H1 (cell line): ENCODE measurements at regions not wholly inside any gene's neighbourhood (a gene's known extent, or its start where the extent isn't known, plus 50 kb on each side); places are given as distances from the start of the nearest gene placed in this dataset.

Source experiments
- CHD1 ChIP-seq: IDR thresholded peaks from 2 replicates; pipeline ENCODE4 v1.6.1; 2012; ENCODE audit warnings: low read depth, low read length, improper control_type of control experiment
- EZH2 ChIP-seq: fragments of 200-600 bp; sonication (generic); IDR thresholded peaks from 2 replicates; pipeline ENCODE4 v1.7.1; 2012; ENCODE audit warnings: low read depth, mild to moderate bottlenecking, moderate library complexity, low read length, inconsistent platforms; ENCODE audit not compliant: severe bottlenecking
- NANOG ChIP-seq: IDR thresholded peaks from 2 replicates; pipeline ENCODE4 v1.6.1; 2011; ENCODE audit warnings: low read length, low read depth, mild to moderate bottlenecking, inconsistent platforms; ENCODE audit not compliant: insufficient read depth, poor library complexity, severe bottlenecking
- SAP30 ChIP-seq: fragments of 300-600 bp; sonication (generic); IDR thresholded peaks from 2 replicates; pipeline ENCODE4 v1.7.1; 2012; ENCODE audit warnings: low read length, moderate library complexity, mild to moderate bottlenecking, inconsistent platforms; ENCODE audit not compliant: insufficient read depth, insufficient replicate concordance
- SP2 ChIP-seq: IDR thresholded peaks from 2 replicates; pipeline ENCODE4 v1.6.1; 2012; ENCODE audit warnings: mild to moderate bottlenecking, low read length, inconsistent platforms
- TF ChIP-seq, protein P1 (sequence below): fragments of 300-600 bp; sonication (generic); IDR thresholded peaks from 2 replicates; pipeline ENCODE4 v1.7.1; 2012; ENCODE audit warnings: low read length, moderate library complexity, mild to moderate bottlenecking, inconsistent platforms; ENCODE audit not compliant: insufficient replicate concordance
- TF ChIP-seq, protein P2 (sequence below): IDR thresholded peaks from 2 replicates; pipeline ENCODE4 v1.6.1; 2012; ENCODE audit warnings: low read length, inconsistent platforms
- TF ChIP-seq, protein P3 (sequence below): IDR thresholded peaks from 2 replicates; pipeline ENCODE4 v1.6.1; 2011; ENCODE audit warnings: low read length, improper control_type of control experiment

GRCh38 chr18:25451077-25451658 lies 99.2 kb upstream of the ZNF521 start (continued):
- TF ChIP-seq, protein P1, sequence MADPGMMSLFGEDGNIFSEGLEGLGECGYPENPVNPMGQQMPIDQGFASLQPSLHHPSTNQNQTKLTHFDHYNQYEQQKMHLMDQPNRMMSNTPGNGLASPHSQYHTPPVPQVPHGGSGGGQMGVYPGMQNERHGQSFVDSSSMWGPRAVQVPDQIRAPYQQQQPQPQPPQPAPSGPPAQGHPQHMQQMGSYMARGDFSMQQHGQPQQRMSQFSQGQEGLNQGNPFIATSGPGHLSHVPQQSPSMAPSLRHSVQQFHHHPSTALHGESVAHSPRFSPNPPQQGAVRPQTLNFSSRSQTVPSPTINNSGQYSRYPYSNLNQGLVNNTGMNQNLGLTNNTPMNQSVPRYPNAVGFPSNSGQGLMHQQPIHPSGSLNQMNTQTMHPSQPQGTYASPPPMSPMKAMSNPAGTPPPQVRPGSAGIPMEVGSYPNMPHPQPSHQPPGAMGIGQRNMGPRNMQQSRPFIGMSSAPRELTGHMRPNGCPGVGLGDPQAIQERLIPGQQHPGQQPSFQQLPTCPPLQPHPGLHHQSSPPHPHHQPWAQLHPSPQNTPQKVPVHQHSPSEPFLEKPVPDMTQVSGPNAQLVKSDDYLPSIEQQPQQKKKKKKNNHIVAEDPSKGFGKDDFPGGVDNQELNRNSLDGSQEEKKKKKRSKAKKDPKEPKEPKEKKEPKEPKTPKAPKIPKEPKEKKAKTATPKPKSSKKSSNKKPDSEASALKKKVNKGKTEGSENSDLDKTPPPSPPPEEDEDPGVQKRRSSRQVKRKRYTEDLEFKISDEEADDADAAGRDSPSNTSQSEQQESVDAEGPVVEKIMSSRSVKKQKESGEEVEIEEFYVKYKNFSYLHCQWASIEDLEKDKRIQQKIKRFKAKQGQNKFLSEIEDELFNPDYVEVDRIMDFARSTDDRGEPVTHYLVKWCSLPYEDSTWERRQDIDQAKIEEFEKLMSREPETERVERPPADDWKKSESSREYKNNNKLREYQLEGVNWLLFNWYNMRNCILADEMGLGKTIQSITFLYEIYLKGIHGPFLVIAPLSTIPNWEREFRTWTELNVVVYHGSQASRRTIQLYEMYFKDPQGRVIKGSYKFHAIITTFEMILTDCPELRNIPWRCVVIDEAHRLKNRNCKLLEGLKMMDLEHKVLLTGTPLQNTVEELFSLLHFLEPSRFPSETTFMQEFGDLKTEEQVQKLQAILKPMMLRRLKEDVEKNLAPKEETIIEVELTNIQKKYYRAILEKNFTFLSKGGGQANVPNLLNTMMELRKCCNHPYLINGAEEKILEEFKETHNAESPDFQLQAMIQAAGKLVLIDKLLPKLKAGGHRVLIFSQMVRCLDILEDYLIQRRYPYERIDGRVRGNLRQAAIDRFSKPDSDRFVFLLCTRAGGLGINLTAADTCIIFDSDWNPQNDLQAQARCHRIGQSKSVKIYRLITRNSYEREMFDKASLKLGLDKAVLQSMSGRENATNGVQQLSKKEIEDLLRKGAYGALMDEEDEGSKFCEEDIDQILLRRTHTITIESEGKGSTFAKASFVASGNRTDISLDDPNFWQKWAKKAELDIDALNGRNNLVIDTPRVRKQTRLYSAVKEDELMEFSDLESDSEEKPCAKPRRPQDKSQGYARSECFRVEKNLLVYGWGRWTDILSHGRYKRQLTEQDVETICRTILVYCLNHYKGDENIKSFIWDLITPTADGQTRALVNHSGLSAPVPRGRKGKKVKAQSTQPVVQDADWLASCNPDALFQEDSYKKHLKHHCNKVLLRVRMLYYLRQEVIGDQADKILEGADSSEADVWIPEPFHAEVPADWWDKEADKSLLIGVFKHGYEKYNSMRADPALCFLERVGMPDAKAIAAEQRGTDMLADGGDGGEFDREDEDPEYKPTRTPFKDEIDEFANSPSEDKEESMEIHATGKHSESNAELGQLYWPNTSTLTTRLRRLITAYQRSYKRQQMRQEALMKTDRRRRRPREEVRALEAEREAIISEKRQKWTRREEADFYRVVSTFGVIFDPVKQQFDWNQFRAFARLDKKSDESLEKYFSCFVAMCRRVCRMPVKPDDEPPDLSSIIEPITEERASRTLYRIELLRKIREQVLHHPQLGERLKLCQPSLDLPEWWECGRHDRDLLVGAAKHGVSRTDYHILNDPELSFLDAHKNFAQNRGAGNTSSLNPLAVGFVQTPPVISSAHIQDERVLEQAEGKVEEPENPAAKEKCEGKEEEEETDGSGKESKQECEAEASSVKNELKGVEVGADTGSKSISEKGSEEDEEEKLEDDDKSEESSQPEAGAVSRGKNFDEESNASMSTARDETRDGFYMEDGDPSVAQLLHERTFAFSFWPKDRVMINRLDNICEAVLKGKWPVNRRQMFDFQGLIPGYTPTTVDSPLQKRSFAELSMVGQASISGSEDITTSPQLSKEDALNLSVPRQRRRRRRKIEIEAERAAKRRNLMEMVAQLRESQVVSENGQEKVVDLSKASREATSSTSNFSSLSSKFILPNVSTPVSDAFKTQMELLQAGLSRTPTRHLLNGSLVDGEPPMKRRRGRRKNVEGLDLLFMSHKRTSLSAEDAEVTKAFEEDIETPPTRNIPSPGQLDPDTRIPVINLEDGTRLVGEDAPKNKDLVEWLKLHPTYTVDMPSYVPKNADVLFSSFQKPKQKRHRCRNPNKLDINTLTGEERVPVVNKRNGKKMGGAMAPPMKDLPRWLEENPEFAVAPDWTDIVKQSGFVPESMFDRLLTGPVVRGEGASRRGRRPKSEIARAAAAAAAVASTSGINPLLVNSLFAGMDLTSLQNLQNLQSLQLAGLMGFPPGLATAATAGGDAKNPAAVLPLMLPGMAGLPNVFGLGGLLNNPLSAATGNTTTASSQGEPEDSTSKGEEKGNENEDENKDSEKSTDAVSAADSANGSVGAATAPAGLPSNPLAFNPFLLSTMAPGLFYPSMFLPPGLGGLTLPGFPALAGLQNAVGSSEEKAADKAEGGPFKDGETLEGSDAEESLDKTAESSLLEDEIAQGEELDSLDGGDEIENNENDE: no peak
- TF ChIP-seq EZH2 (no peak), NANOG (no peak), SP2 (no peak), CHD1 (no peak), SAP30 (no peak)
- TF ChIP-seq, protein P2, sequence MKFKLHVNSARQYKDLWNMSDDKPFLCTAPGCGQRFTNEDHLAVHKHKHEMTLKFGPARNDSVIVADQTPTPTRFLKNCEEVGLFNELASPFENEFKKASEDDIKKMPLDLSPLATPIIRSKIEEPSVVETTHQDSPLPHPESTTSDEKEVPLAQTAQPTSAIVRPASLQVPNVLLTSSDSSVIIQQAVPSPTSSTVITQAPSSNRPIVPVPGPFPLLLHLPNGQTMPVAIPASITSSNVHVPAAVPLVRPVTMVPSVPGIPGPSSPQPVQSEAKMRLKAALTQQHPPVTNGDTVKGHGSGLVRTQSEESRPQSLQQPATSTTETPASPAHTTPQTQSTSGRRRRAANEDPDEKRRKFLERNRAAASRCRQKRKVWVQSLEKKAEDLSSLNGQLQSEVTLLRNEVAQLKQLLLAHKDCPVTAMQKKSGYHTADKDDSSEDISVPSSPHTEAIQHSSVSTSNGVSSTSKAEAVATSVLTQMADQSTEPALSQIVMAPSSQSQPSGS: no peak
- TF ChIP-seq, protein P3, sequence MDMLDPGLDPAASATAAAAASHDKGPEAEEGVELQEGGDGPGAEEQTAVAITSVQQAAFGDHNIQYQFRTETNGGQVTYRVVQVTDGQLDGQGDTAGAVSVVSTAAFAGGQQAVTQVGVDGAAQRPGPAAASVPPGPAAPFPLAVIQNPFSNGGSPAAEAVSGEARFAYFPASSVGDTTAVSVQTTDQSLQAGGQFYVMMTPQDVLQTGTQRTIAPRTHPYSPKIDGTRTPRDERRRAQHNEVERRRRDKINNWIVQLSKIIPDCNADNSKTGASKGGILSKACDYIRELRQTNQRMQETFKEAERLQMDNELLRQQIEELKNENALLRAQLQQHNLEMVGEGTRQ: no peak
